Duodenal mucosa (tissue), 2 donors: ENCODE measurements at regions not wholly inside any gene's neighbourhood (a gene's known extent, or its start where the extent isn't known, plus 50 kb on each side); places are given as distances from the start of the nearest gene placed in this dataset.
"Not testable (repeated sequence)": the region's sequence is repeated elsewhere in the genome, so short reads cannot be mapped to it uniquely, and the experiment has no call there.

Experiments used
- H3K27ac ChIP-seq: one replicate; pipeline ENCODE4 v1.7.0; 2013; ENCODE audit warnings: low read depth, low read length
- H3K27me3 ChIP-seq, 2 donors: one replicate each; pipeline ENCODE4 v1.7.0; 2013; ENCODE audit warnings: low read length in 2 of 2, control low read depth in 1 of 2; ENCODE audit not compliant: insufficient read depth in 2 of 2, control insufficient read depth in 1 of 2
- H3K36me3 ChIP-seq, 2 donors: one replicate each; pipeline ENCODE4 v1.7.0; 2013; ENCODE audit warnings: low read length in 2 of 2, control low read depth in 1 of 2; ENCODE audit not compliant: insufficient read depth in 2 of 2, control insufficient read depth in 1 of 2
- H3K4me1 ChIP-seq, 2 donors: one replicate each; pipeline ENCODE4 v1.7.0; 2013; ENCODE audit warnings: low read length in 2 of 2, control low read depth in 1 of 2; ENCODE audit not compliant: insufficient read depth in 2 of 2, control insufficient read depth in 1 of 2
- H3K4me3 ChIP-seq, 2 donors: one replicate each; pipeline ENCODE4 v1.7.0; 2013; ENCODE audit warnings: low read length in 2 of 2, low read depth in 1 of 2
- H3K9ac ChIP-seq, 2 donors: one replicate each; pipeline ENCODE4 v1.7.0; 2013; ENCODE audit warnings: low read length in 2 of 2, low read depth in 1 of 2
- H3K9me3 ChIP-seq, 2 donors: one replicate each; pipeline ENCODE4 v1.7.0; 2013; ENCODE audit warnings: low read length in 2 of 2, control low read depth in 1 of 2; ENCODE audit not compliant: control insufficient read depth in 1 of 2

DNA sequence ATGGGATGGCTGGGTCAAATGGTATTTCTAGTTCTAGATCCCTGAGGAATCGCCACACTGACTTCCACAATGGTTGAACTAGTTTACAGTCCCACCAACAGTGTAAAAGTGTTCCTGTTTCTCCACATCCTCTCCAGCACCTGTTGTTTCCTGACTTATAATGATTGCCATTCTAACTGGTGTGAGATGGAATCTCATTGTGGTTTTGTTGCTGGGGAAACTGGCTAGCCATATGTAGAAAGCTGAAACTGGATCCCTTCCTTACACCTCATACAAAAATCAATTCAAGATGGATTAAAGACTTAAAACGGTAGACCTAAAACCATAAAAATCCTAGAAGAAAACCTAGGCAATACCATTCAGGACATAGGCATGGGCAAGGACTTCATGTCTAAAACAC, 131.5 kb upstream of the FAR2 start:
- H3K27me3 ChIP-seq, H3K27ac ChIP-seq, H3K36me3 ChIP-seq, H3K4me3 ChIP-seq, H3K4me1 ChIP-seq, H3K9me3 ChIP-seq, H3K9ac ChIP-seq: not testable (repeated sequence)

DNA sequence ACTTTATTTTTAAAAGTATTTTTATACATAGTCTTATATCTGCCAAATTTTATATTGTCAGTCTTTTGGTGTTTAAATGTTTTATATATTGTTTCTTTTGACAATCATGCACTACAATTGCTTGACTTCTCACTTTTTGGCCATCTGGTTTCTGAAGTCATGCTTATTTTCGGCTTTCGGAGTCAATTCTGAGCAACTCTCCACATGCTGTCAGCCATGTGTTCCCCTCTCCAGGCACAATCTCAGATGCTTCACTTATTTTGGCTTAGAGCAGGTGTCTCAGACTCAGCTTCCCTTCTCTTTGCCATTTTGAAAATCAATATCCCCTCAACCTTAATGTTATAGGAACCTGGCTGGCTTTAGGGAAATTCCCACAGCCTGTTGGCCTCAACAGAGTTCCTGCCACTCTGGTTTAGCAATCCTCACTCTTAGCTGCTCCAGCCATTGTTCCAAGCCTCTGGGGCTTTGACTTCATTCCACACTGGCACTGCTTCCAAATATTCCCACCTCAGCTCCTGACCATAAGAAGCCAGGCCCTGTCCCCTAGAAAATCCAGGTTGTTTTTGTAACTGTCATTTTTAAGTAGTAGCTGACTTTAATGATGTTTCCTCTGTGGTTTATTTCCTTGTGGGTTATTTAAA, 125.5 kb upstream of the FAR2 start:
- Histone ChIP-seq H3K4me1 (no peaks in the 10 kb centered on the region), H3K27me3 (no peaks in the 10 kb centered on the region), H3K9me3 (no peaks in the 10 kb centered on the region), H3K9ac (no peak overlapping the region), H3K4me3 (no peak overlapping the region), H3K36me3 (no peaks in the 10 kb centered on the region), H3K27ac (no peak overlapping the region)

DNA sequence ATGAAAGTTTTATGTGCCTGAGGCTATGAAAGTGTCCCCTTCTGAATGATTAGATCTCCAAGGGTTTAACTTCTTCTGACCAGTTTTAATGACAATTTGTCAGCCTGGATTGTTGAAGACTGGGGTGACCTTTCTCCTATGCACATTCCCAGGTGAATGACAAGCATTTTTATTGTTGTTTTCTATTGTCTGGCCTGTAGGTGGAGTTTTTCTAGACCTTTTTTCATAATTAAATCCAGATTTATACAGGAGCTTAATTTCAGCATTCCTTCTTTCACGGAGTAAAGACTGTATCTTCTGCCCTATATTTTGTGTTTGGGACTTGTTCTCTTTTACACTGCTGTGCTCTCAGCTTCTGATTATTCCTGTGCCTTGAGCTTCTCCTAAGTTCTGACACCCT, 125.0 kb upstream of the FAR2 start:
- Histone ChIP-seq H3K27me3 (no peaks in the 10 kb centered on the region), H3K4me1 (no peaks in the 10 kb centered on the region), H3K9me3 (no peaks in the 10 kb centered on the region), H3K27ac (no peak overlapping the region), H3K4me3 (no peak overlapping the region), H3K9ac (no peak overlapping the region), H3K36me3 (no peaks in the 10 kb centered on the region)

DNA sequence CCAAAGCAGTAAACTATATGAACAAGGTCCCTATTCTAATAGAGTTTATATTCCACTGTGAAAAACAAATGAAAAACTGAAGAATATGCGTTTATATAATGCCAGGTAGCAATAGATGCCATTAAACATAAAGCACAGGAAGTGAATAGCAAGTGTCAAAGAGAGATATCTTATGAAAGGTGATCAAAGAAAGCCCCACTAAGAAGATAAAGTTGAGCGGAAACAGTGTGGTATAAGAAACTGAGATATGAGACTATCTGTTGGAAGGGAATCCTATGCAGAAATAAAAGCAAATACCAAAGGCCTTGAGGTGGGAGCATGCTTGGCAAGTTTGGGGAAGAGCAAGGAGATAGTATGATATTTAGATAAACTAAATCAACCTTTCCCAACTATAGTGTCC, 123.1 kb upstream of the FAR2 start:
- Histone ChIP-seq H3K27ac (no peak overlapping the region), H3K9ac (no peak overlapping the region)

DNA sequence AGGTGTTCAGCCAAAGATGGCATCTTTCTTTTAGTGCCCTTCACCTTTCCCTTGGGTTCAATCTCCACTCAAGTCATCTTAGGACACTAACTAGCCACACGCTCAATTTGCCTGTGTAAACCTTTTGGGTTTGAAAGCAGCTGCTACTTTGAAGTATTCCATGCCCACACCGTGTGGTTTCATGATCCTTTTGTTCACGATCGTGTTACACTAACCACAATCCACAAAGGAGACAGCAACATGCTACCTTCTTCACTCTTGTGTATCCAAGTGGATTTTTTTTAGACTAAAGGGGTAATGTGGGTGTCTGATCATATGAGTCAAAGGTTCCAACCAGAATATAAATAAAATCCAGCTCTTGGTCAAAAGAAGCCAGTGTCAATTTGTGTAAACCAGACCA, 122.7 kb upstream of the FAR2 start:
- H3K27ac ChIP-seq, result no peak overlapping the region
- no peak overlapping the region for H3K9ac ChIP-seq
- no peaks in the 10 kb centered on the region for H3K36me3 ChIP-seq
- H3K9me3 ChIP-seq, result no peaks in the 10 kb centered on the region
- H3K4me3 ChIP-seq, result no peak overlapping the region
- H3K4me1 ChIP-seq, result no peaks in the 10 kb centered on the region
- no peaks in the 10 kb centered on the region for H3K27me3 ChIP-seq

More for the DNA sequence above, 123.1 kb upstream of the FAR2 start:
- no peaks in the 10 kb centered on the region for H3K36me3 ChIP-seq
- no peaks in the 10 kb centered on the region for H3K9me3 ChIP-seq
- H3K27me3 ChIP-seq, result no peaks in the 10 kb centered on the region
- H3K4me1 ChIP-seq, result no peaks in the 10 kb centered on the region
- H3K4me3 ChIP-seq, result no peak overlapping the region

DNA sequence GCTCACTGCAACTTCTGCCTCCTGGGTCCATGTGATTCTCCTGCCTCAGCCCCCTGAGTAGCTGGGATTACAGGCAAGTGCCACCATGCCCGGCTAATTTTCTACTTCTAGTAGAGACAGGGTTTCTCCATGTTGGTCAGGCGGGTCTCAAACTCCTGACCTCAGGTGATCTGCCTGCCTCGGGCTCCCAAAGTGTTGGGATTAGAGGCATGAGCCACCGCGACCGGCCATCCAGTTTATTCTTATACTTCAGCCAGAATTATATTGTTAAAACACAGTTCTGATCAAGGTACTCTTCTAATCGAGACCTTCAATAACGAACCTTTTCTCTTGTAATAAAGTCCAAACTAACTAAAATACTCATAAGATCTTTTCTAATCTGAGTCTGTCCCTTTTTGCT, 119.6 kb upstream of the FAR2 start:
- H3K27me3 ChIP-seq, H3K4me3 ChIP-seq, H3K4me1 ChIP-seq, H3K27ac ChIP-seq, H3K9me3 ChIP-seq, H3K36me3 ChIP-seq, H3K9ac ChIP-seq: not testable (repeated sequence)

DNA sequence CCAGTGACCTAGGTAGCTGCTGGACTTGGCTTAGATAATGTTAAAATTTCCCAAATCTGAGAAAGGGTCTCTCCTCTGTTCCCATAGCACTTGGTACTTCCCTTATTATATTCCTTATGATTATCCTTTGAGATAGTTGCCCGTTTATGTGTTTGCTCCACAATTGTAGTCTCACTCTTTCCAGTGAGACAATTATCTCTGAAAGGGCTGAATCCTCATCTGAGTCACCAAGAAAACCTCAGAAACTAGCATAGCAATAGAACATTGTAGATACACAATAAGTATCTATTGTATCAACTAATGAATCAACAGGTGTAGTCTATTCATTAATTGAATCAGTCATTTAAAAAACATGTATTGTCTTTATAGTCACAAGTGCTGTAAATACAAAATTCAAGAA, 119.1 kb upstream of the FAR2 start:
- Histone ChIP-seq H3K4me1 (no peaks in the 10 kb centered on the region), H3K9ac (no peak overlapping the region), H3K9me3 (no peaks in the 10 kb centered on the region), H3K27ac (no peak overlapping the region), H3K27me3 (no peaks in the 10 kb centered on the region), H3K4me3 (no peak overlapping the region), H3K36me3 (no peaks in the 10 kb centered on the region)

DNA sequence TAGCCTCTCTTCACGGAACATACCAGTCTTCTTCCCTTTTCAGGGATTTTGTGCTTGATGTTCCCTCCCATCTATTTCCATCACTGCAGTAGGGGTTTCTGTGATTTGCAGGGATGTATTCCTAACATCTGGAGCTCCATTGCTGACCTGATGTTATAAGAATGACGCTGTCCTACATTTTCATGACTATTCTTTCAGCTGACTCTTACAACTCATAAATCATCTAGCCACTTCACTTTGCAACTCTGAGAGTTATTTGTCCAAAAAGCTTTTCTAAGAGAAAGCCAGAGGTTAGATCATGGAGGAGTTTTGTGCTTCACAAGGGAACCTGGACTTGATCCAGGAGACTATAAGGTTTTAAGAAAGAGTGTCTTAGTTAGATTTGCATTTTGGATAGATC, 116.6 kb upstream of the FAR2 start:
- Histone ChIP-seq H3K27ac (no peak overlapping the region), H3K4me3 (no peak overlapping the region), H3K4me1 (peaks cover 9 to 10% of the 10 kb centered on the region in 2 donors), H3K27me3 (no peaks in the 10 kb centered on the region), H3K9me3 (no peaks in the 10 kb centered on the region), H3K36me3 (no peaks in the 10 kb centered on the region), H3K9ac (no peak overlapping the region)

DNA sequence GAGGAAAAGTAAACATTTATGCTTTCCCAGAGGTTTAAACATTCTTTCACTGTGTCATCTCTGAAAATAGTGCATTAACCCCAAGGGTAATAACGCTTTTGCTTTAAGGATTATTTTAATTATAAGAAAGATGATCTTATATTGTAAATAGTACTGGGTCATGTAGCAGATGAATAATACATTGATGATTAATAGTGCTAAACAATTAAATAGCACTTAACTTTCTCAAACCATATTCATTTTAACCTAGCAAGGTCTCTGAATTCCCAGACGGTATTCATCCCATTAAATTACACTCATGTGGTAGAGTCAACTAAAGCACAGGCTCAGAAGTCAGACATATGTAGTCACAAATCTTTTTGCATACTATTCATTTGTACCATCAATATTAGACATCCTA, 115.6 kb upstream of the FAR2 start:
- Histone ChIP-seq H3K9me3 (no peaks in the 10 kb centered on the region), H3K4me3 (no peak overlapping the region), H3K36me3 (no peaks in the 10 kb centered on the region), H3K27me3 (no peaks in the 10 kb centered on the region), H3K9ac (no peak overlapping the region), H3K27ac (no peak overlapping the region), H3K4me1 (peaks cover 9 to 10% of the 10 kb centered on the region in 2 donors)

DNA sequence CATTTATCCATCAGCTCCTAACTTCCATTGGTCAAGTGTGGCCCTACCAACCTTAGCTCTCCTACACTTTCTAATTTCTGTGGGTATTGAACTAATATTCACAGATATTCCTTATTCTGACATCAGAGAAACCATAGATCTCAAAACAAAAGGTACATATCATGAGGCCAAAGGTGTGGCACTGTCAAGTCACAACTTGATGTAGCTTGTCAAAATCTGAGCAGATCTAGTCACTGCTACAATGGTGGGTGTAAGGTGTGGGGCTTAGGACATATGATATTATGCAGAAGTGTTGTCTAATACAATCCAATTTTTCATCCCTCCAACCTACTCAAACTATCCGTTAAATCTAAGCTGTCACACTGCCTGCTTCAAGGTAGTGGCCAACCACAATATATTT, 114.0 kb upstream of the FAR2 start:
- H3K27ac ChIP-seq, result no peak overlapping the region
- H3K4me3 ChIP-seq, result no peak overlapping the region
- peaks cover 9 to 17% of the 10 kb centered on the region in 2 donors for H3K4me1 ChIP-seq
- H3K9ac ChIP-seq, result no peak overlapping the region
- H3K36me3 ChIP-seq, result no peaks in the 10 kb centered on the region
- no peaks in the 10 kb centered on the region for H3K9me3 ChIP-seq
- no peaks in the 10 kb centered on the region for H3K27me3 ChIP-seq

DNA sequence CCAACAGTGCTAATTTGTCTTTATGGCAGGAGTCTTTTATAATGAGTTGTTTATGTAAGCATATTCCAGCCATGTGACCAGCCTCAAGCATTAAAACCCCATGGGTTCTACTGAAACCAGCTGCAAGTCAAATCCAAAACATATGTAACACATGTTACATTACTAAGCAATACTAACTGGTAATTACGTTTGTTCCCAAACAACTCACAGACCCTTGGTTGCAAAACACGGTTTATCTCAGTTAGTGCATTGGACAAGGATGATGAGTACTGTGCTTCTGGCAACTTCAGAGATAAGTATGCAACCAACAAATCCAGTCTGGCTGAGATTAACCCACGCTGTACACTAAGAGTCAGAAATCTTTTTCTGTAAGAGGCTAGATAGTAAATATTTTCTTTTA, 110.1 kb upstream of the FAR2 start:
- H3K9ac ChIP-seq, result no peak overlapping the region
- no peaks in the 10 kb centered on the region for H3K9me3 ChIP-seq
- no peaks in the 10 kb centered on the region for H3K27me3 ChIP-seq
- H3K4me1 ChIP-seq, result peaks cover 9 to 30% of the 10 kb centered on the region in 2 donors
- no peaks in the 10 kb centered on the region for H3K36me3 ChIP-seq
- no peak overlapping the region for H3K27ac ChIP-seq
- H3K4me3 ChIP-seq, result no peak overlapping the region
